ENCODE measurements at regions not wholly inside any gene's neighbourhood (a gene's known extent, or its start where the extent isn't known, plus 50 kb on each side); places are given as distances from the start of the nearest gene placed in this dataset.

GRCh38 chr14:87489196-87489819 is 503.7 kb downstream of the GALC start:
- Histone ChIP-seq H3F3A (ENCODE audit: insufficient read depth, low read length, poor library complexity, severe bottlenecking) (no peaks in the 10 kb centered on the region), H3K79me2 (replicated peaks; ENCODE audit: insufficient read depth, low read length) (no peaks in the 10 kb centered on the region), H3K9me3 (ENCODE audit: low read length) (no peaks in the 10 kb centered on the region), H3K27ac (ENCODE audit: low read length) (no peak overlapping the region), H3K27me3 (ENCODE audit: insufficient read depth, low read depth, low read length) (no peaks in the 10 kb centered on the region), H3K9me2 (ENCODE audit: insufficient read depth, low read length) (no peaks in the 10 kb centered on the region), H3K4me2 (ENCODE audit: low read length) (no peak overlapping the region), H4K20me1 (ENCODE audit: insufficient read depth) (no peaks in the 10 kb centered on the region), H3K36me3 (ENCODE audit: insufficient read depth, low read length) (no peaks in the 10 kb centered on the region), H3K4me3 (ENCODE audit: low read length) (no peak overlapping the region), H2AFZ (ENCODE audit: low read depth, low read length) (no peak overlapping the region), H3K9ac (ENCODE audit: low read length) (no peak overlapping the region)
- TF ChIP-seq MXI1 (conservative IDR thresholded peaks at IDR 0.05; ENCODE audit: poor library complexity, severe bottlenecking) (no peak), RAD21 (conservative IDR thresholded peaks at IDR 0.05) (no peak), EP300 (conservative IDR thresholded peaks at IDR 0.05; ENCODE audit: poor library complexity, severe bottlenecking) (no peak), TAF1 (IDR thresholded peaks at IDR 0.05; ENCODE audit: low read depth) (no peak), CTCF (IDR thresholded peaks at IDR 0.05; ENCODE audit: poor library complexity, severe bottlenecking) (no peak), EZH2 (IDR thresholded peaks at IDR 0.05; ENCODE audit: borderline replicate concordance, insufficient read depth, low read length, poor library complexity, severe bottlenecking) (no peak), SMC3 (conservative IDR thresholded peaks at IDR 0.05; ENCODE audit: poor library complexity) (no peak)

GRCh38 chr14:87483271-87484260 is 509.4 kb downstream of the GALC start:
- Histone ChIP-seq H3K9me3 (ENCODE audit: low read length) (no peaks in the 10 kb centered on the region), H3K36me3 (ENCODE audit: insufficient read depth, low read length) (no peaks in the 10 kb centered on the region), H3K9ac (ENCODE audit: low read length) (no peak overlapping the region), H3K4me3 (ENCODE audit: low read length) (no peak overlapping the region), H4K20me1 (ENCODE audit: insufficient read depth) (no peaks in the 10 kb centered on the region), H3K27me3 (ENCODE audit: insufficient read depth, low read depth, low read length) (no peaks in the 10 kb centered on the region), H3K27ac (ENCODE audit: low read length) (no peak overlapping the region), H3K79me2 (replicated peaks; ENCODE audit: insufficient read depth, low read length) (no peaks in the 10 kb centered on the region), H3K9me2 (ENCODE audit: insufficient read depth, low read length) (no peaks in the 10 kb centered on the region), H3K4me2 (ENCODE audit: low read length) (no peak overlapping the region), H2AFZ (ENCODE audit: low read depth, low read length) (no peak overlapping the region), H3F3A (ENCODE audit: insufficient read depth, low read length, poor library complexity, severe bottlenecking) (no peaks in the 10 kb centered on the region)
- no peak for TF ChIP-seq TAF1 (IDR thresholded peaks at IDR 0.05; ENCODE audit: low read depth)
- TF ChIP-seq RAD21 (conservative IDR thresholded peaks at IDR 0.05): no peak
- TF ChIP-seq SMC3 (conservative IDR thresholded peaks at IDR 0.05; ENCODE audit: poor library complexity): no peak
- no peak for TF ChIP-seq MXI1 (conservative IDR thresholded peaks at IDR 0.05; ENCODE audit: poor library complexity, severe bottlenecking)
- TF ChIP-seq EP300 (conservative IDR thresholded peaks at IDR 0.05; ENCODE audit: poor library complexity, severe bottlenecking): no peak

GRCh38 chr14:87468531-87468930 is 524.5 kb downstream of the GALC start:
- H3F3A ChIP-seq (ENCODE audit: insufficient read depth, low read length, poor library complexity, severe bottlenecking): no peaks in the 10 kb centered on the region
- no peak for TF ChIP-seq TAF1 (IDR thresholded peaks at IDR 0.05; ENCODE audit: low read depth)
- no peak for TF ChIP-seq EP300 (conservative IDR thresholded peaks at IDR 0.05; ENCODE audit: poor library complexity, severe bottlenecking)
- no peak for TF ChIP-seq SMC3 (conservative IDR thresholded peaks at IDR 0.05; ENCODE audit: poor library complexity)
- no peak for TF ChIP-seq POLR2AphosphoS5 (IDR thresholded peaks at IDR 0.05)
- TF ChIP-seq RAD21 (conservative IDR thresholded peaks at IDR 0.05): no peak
- TF ChIP-seq EZH2 (IDR thresholded peaks at IDR 0.05; ENCODE audit: borderline replicate concordance, insufficient read depth, low read length, poor library complexity, severe bottlenecking): no peak
- TF ChIP-seq CTCF (IDR thresholded peaks at IDR 0.05; ENCODE audit: poor library complexity, severe bottlenecking): no peak
- no peak for TF ChIP-seq MXI1 (conservative IDR thresholded peaks at IDR 0.05; ENCODE audit: poor library complexity, severe bottlenecking)
- TF ChIP-seq REST (IDR thresholded peaks at IDR 0.05; ENCODE audit: borderline replicate concordance): no peak
- no peaks in the 10 kb centered on the region for H3K9me2 ChIP-seq (ENCODE audit: insufficient read depth, low read length)
- H3K27ac ChIP-seq (ENCODE audit: low read length): no peak overlapping the region
- H2AFZ ChIP-seq (ENCODE audit: low read depth, low read length): no peak overlapping the region
- H3K9ac ChIP-seq (ENCODE audit: low read length): no peak overlapping the region
- no peaks in the 10 kb centered on the region for H3K36me3 ChIP-seq (ENCODE audit: insufficient read depth, low read length)
- no peaks in the 10 kb centered on the region for H4K20me1 ChIP-seq (ENCODE audit: insufficient read depth)
- no peaks in the 10 kb centered on the region for H3K9me3 ChIP-seq (ENCODE audit: low read length)
- H3K4me3 ChIP-seq (ENCODE audit: low read length): no peak overlapping the region
- no peaks in the 10 kb centered on the region for H3K27me3 ChIP-seq (ENCODE audit: insufficient read depth, low read depth, low read length)
- no peak overlapping the region for H3K4me2 ChIP-seq (ENCODE audit: low read length)
- no peaks in the 10 kb centered on the region for H3K79me2 ChIP-seq (replicated peaks; ENCODE audit: insufficient read depth, low read length)
